Transverse colon (tissue), 3 donors: ENCODE measurements at regions not wholly inside any gene's neighbourhood (a gene's known extent, or its start where the extent isn't known, plus 50 kb on each side); places are given as distances from the start of the nearest gene placed in this dataset.
"Not testable (repeated sequence)": the region's sequence is repeated elsewhere in the genome, so short reads cannot be mapped to it uniquely, and the experiment has no call there.

Experiments used
- CTCF ChIP-seq, 5 experiments: fragments of 200-600 bp in 3 of 5; fragments of 450-650 bp in 2 of 5; sonication (generic) in 3 of 5; IDR thresholded peaks; 1 replicate in 2 of 5; 2 replicates in 3 of 5; pipeline ENCODE4 v1.5.1; 2016 to 2017; ENCODE audit warnings: antibody characterized with exemption in 5 of 5, inconsistent platforms in 3 of 5, mild to moderate bottlenecking in 2 of 5, moderate library complexity in 1 of 5
- EP300 ChIP-seq: sonication (generic); formaldehyde crosslinking; IDR thresholded peaks from one replicate; pipeline ENCODE4 v1.6.1; 2017; ENCODE audit warnings: antibody characterized with exemption, low read depth
- POLR2A ChIP-seq: fragments of 450-650 bp; IDR thresholded peaks from one replicate; pipeline ENCODE4 v1.6.1; 2016; ENCODE audit warnings: antibody characterized with exemption, mild to moderate bottlenecking, moderate library complexity

- TF ChIP-seq CTCF (IDR thresholded peaks at IDR 0.05); POLR2A; EP300: not testable (repeated sequence)
Measured at GRCh38 chr3:170805296-170805695, 64.7 kb downstream of the RPL22L1 start.
